K562 (cell line): ENCODE measurements at regions not wholly inside any gene's neighbourhood (a gene's known extent, or its start where the extent isn't known, plus 50 kb on each side); places are given as distances from the start of the nearest gene placed in this dataset.

Source experiments
- ATAC-seq: fragments of 200-7000 bp; cut with Tn5 transposase; 3 replicates; pipeline ENCODE4 v1.9.1; 2020; ENCODE audit warnings: moderate library complexity
- BruUV-seq: library from RNA; stranded (reverse); fragments of 400-500 nt; replicated peaks from 2 replicates; lab custom pipeline; 2021; lab: Mats Ljungman, UMichigan
- CTCF ChIA-PET: fragments of 300-600 bp; formaldehyde crosslinking; extraction: SDS; loops from one replicate; lab custom pipeline; 2021; ENCODE audit warnings: low intra/inter-chr PET ratio; lab: Yijun Ruan, JAX
- POLR2A ChIA-PET: fragments of 300-600, 350-650 bp; sonication (Branson Sonifier 250); formaldehyde crosslinking; extraction: SDS; loops from one replicate; lab custom pipeline; 2021; ENCODE audit warnings: antibody characterized with exemption, inconsistent platforms; lab: Yijun Ruan, JAX
- DNase-seq, 4 experiments: peaks; one replicate each; pipeline versions ENCODE4 v3.0.0 to v3.0.0-alpha.2; 2011 to 2018; ENCODE audit warnings: low spot score in 3 of 4, mixed read lengths in 3 of 4; ENCODE audit errors: extremely low read depth in 1 of 4
- FAIRE-seq: peaks from 2 replicates; lab custom pipeline; 2011; peaks lifted over from hg19 to GRCh38; lab: Jason Lieb, UNC
- H2AFZ ChIP-seq: 2 replicates; pipeline ENCODE4 v1.6.0; 2011; ENCODE audit warnings: low read depth, low read length, control low read depth, inconsistent platforms
- H3K27ac ChIP-seq: fragments of 200-600 bp; 3 replicates; pipeline ENCODE4 v1.8.0; 2011; ENCODE audit warnings: low read depth, mild to moderate bottlenecking, control low read depth, inconsistent platforms, low read length, moderate library complexity, mixed read lengths; ENCODE audit errors: extremely low read depth
- H3K27me3 ChIP-seq, 2 experiments: fragments of 300-600 bp in 1 of 2; 2 replicates in 1 of 2; 3 replicates in 1 of 2; pipeline versions ENCODE4 v1.6.0 to v1.8.0; 2011; ENCODE audit warnings: inconsistent platforms in 2 of 2, low read length in 2 of 2, mild to moderate bottlenecking in 1 of 2, mixed read lengths in 1 of 2, moderate library complexity in 1 of 2; ENCODE audit not compliant: control insufficient read depth in 2 of 2, insufficient read depth in 2 of 2
- H3K36me3 ChIP-seq: fragments of 300-600 bp; 3 replicates; pipeline ENCODE4 v1.8.0; 2011; ENCODE audit warnings: mild to moderate bottlenecking, low read length, inconsistent platforms; ENCODE audit not compliant: control insufficient read depth, insufficient read depth
- H3K4me1 ChIP-seq, 2 experiments: fragments of 200-600 bp in 1 of 2; replicated peaks in 1 of 2; 2 replicates in 1 of 2; 3 replicates in 1 of 2; pipeline versions ENCODE4 v1.5.1 to v1.8.0; 2011; ENCODE audit warnings: inconsistent platforms in 2 of 2, low read length in 2 of 2, mild to moderate bottlenecking in 1 of 2, mixed read lengths in 1 of 2, moderate library complexity in 1 of 2; ENCODE audit not compliant: control insufficient read depth in 2 of 2, insufficient read depth in 2 of 2
- H3K4me2 ChIP-seq: 2 replicates; pipeline ENCODE4 v1.6.1; 2011; ENCODE audit warnings: low read length, control low read depth, inconsistent platforms, mixed read lengths; ENCODE audit not compliant: insufficient read depth
- H3K4me3 ChIP-seq: fragments of 200-600 bp; sonication (generic), shearing (Covaris generic); 2 replicates; pipeline ENCODE4 v1.5.1; 2016; ENCODE audit warnings: control low read depth, inconsistent platforms
- H3K79me2 ChIP-seq: fragments of 200-600 bp; 3 replicates; pipeline ENCODE4 v1.8.0; 2011; ENCODE audit warnings: low read length, inconsistent platforms; ENCODE audit not compliant: control insufficient read depth, insufficient read depth
- H3K9ac ChIP-seq, 2 experiments: 2 replicates each; pipeline versions ENCODE4 v1.6.0 to v1.6.1; 2011; ENCODE audit warnings: low read depth in 2 of 2, low read length in 2 of 2, control low read depth in 1 of 2, inconsistent platforms in 1 of 2, mild to moderate bottlenecking in 1 of 2, mixed read lengths in 1 of 2; ENCODE audit not compliant: insufficient read depth in 1 of 2
- H3K9me1 ChIP-seq: one replicate; pipeline ENCODE4 v1.6.0; 2011; ENCODE audit warnings: inconsistent platforms, mild to moderate bottlenecking, low read length, moderate library complexity; ENCODE audit not compliant: control insufficient read depth, insufficient read depth
- H3K9me3 ChIP-seq: replicated peaks from 2 replicates; pipeline ENCODE4 v1.5.1; 2011; ENCODE audit warnings: low read depth, low read length, inconsistent platforms; ENCODE audit not compliant: control insufficient read depth, insufficient read depth
- H4K20me1 ChIP-seq: replicated peaks from 2 replicates; pipeline ENCODE4 v1.6.1; 2011; ENCODE audit warnings: low read length, inconsistent platforms, mixed read lengths; ENCODE audit not compliant: control insufficient read depth, insufficient read depth
- CSDE1 ChIP-seq, 2 experiments: fragments of 450-650 bp; IDR thresholded peaks; 2 replicates each; pipeline ENCODE4 v1.6.1; 2016; ENCODE audit warnings: mild to moderate bottlenecking in 1 of 2
- NCOA1 ChIP-seq: fragments of 450-650 bp; IDR thresholded peaks from 2 replicates; pipeline ENCODE4 v1.6.1; 2016; ENCODE audit warnings: low read depth
- PHTF2 ChIP-seq: fragments of 250-450 bp; sonication (Bioruptor Pico); IDR thresholded peaks from 2 replicates; pipeline ENCODE4 v1.5.0; 2021; ENCODE audit warnings: mild to moderate bottlenecking
- RBM34 ChIP-seq: fragments of 200-400 bp; formaldehyde crosslinking; IDR thresholded peaks from 2 replicates; pipeline ENCODE4 v1.6.1; 2018; ENCODE audit warnings: low read length, borderline replicate concordance; ENCODE audit not compliant: insufficient read depth
- YBX1 ChIP-seq: fragments of 450-650 bp; IDR thresholded peaks from 2 replicates; pipeline ENCODE4 v1.7.1; 2016; ENCODE audit warnings: mild to moderate bottlenecking
- ZKSCAN3 ChIP-seq: fragments of 250-450 bp; sonication (Bioruptor Pico); IDR thresholded peaks from 2 replicates; pipeline ENCODE4 v1.4.0; 2020
- ZNF707 ChIP-seq: fragments of 250-450 bp; sonication (Bioruptor Pico); conservative IDR thresholded peaks from 2 replicates; pipeline ENCODE4 v1.8.0; 2022; ENCODE audit warnings: inconsistent platforms, mild to moderate bottlenecking, moderate library complexity
- WGBS: fragments of 100-300 bp; shearing (Covaris generic); methylation state at CpG from one replicate; pipeline ENCODE4 v1.1.6; 2016; ENCODE audit warnings: low coverage, mixed read lengths; ENCODE audit not compliant: insufficient coverage; ENCODE audit errors: missing lambda C conversion rate; 5-methylcytosine and 5-hydroxymethylcytosine counted together
- in situ Hi-C: fragments of 300-500 bp; cut with MboI; formaldehyde crosslinking; loops from 4 replicates; pipeline ENCODE4 v1.15.0; 2018; ENCODE audit warnings: inconsistent platforms, mixed read lengths
- intact Hi-C: fragments of 100-400 bp; cut with micrococcal nuclease; formaldehyde crosslinking; loops from 2 replicates; pipeline ENCODE4 v1.14.2; 2022
- TF ChIP-seq, protein P1 (sequence below): sonication (generic); formaldehyde crosslinking; IDR thresholded peaks from 2 replicates; pipeline ENCODE4 v1.8.0; 2022; ENCODE audit warnings: missing genetic modification reagents, mild to moderate bottlenecking, borderline replicate concordance

DNA sequence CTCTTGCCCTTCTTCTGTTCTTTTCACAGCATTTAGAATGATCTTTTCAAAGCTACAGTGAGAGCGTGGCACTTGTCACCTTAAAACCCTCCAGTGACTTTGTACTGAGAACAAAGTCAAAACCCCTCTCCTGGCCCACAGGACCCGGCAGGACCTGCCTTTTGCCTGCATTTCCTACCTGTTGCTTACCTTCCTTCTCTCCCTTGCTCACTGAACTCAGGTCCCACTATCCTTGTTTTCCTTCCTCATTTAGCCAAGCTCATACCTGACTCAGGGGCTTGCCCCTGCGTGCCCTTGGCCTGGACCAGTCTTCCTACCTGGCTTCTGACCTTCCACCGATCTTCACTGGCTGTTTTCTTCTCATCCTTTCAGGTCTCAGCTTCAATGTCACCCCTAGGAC, 112.3 kb upstream of the PRMT8 start (continued):
- TF ChIP-seq, protein P1, sequence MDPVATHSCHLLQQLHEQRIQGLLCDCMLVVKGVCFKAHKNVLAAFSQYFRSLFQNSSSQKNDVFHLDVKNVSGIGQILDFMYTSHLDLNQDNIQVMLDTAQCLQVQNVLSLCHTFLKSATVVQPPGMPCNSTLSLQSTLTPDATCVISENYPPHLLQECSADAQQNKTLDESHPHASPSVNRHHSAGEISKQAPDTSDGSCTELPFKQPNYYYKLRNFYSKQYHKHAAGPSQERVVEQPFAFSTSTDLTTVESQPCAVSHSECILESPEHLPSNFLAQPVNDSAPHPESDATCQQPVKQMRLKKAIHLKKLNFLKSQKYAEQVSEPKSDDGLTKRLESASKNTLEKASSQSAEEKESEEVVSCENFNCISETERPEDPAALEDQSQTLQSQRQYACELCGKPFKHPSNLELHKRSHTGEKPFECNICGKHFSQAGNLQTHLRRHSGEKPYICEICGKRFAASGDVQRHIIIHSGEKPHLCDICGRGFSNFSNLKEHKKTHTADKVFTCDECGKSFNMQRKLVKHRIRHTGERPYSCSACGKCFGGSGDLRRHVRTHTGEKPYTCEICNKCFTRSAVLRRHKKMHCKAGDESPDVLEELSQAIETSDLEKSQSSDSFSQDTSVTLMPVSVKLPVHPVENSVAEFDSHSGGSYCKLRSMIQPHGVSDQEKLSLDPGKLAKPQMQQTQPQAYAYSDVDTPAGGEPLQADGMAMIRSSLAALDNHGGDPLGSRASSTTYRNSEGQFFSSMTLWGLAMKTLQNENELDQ (CRISPR knock-in tag) = no peak

DNA sequence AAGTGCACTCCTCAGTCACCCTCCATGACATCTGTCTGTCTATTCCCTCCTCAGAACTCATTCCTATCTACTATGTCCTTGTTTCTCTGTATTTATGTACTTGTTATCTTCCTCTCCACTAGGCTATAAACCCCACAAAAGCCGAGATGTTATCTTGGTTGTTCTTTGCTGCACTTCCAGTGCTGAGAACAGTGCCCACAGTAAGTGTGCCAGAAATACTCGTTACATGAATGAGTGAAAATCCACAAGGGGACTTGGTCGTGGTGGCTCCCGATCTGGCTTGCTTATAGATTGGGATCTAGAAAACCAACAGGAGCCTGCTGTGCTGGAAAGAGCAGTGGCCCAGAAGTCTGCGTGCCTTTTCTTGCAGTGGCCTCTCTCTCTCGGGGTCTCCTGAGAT, 111.9 kb upstream of the PRMT8 start:
- FAIRE-seq (no peak), ATAC-seq (no peak), DNase-seq (no peak)
- CTCF ChIA-PET = no interaction called here
- in situ Hi-C loops (no loop called here), intact Hi-C loops (no loop called here)
- H3K27ac ChIP-seq = no peak overlapping the region
- WGBS = 2% methylated on average over 4 of the region's 6 CpGs
- no peaks in the 10 kb centered on the region for H4K20me1 ChIP-seq
- H3K36me3 ChIP-seq = no peaks in the 10 kb centered on the region
- H3K9me3 ChIP-seq = no peaks in the 10 kb centered on the region
- POLR2A ChIA-PET = interaction anchor here (0.8 kb wide), 1 partner anchor 177 kb away, joined by 5 read pairs; no protein-coding TSS in a partner anchor
- no peak overlapping the region for H3K4me3 ChIP-seq
- no peak overlapping the region for H2AFZ ChIP-seq
- no TSS peak for BruUV-seq
- no peak overlapping the region for H3K9ac ChIP-seq
- H3K27me3 ChIP-seq = no peaks in the 10 kb centered on the region
- H3K79me2 ChIP-seq = no peaks in the 10 kb centered on the region
- no peaks in the 10 kb centered on the region for H3K9me1 ChIP-seq
- H3K4me1 ChIP-seq = no peaks in the 10 kb centered on the region
- no peak for TF ChIP-seq CSDE1 (IDR thresholded peaks at IDR 0.05)
- TF ChIP-seq ZKSCAN3 (CRISPR knock-in tag) = no peak
- no peak for TF ChIP-seq ZNF707
- TF ChIP-seq RBM34 = no peak
- no peak for TF ChIP-seq YBX1
- TF ChIP-seq PHTF2 (CRISPR knock-in tag) = no peak
- TF ChIP-seq NCOA1 = no peak
- no peak overlapping the region for H3K4me2 ChIP-seq
